H1 (cell line): ENCODE measurements at regions not wholly inside any gene's neighbourhood (a gene's known extent, or its start where the extent isn't known, plus 50 kb on each side); places are given as distances from the start of the nearest gene placed in this dataset.

Source experiments
- CEBPB ChIP-seq: IDR thresholded peaks from 2 replicates; pipeline ENCODE4 v1.6.1; 2012; ENCODE audit warnings: low read depth, low read length
- EP300 ChIP-seq, 2 experiments: IDR thresholded peaks; 1 replicate in 1 of 2; 2 replicates in 1 of 2; pipeline ENCODE4 v1.6.1; 2011 to 2012; ENCODE audit warnings: low read depth in 2 of 2, low read length in 2 of 2, mild to moderate bottlenecking in 2 of 2, borderline replicate concordance in 1 of 2, inconsistent platforms in 1 of 2, moderate library complexity in 1 of 2
- JUND ChIP-seq: IDR thresholded peaks from 2 replicates; pipeline ENCODE4 v1.6.1; 2011; ENCODE audit warnings: mild to moderate bottlenecking, improper control_type of control experiment, low read length
- RAD21 ChIP-seq, 2 experiments: IDR thresholded peaks in 1 of 2; conservative IDR thresholded peaks in 1 of 2; 2 replicates each; pipeline ENCODE4 v1.6.1; 2011; ENCODE audit warnings: low read depth in 2 of 2, low read length in 2 of 2, improper control_type of control experiment in 1 of 2, inconsistent platforms in 1 of 2, mild to moderate bottlenecking in 1 of 2, moderate library complexity in 1 of 2
- SP1 ChIP-seq: IDR thresholded peaks from 2 replicates; pipeline ENCODE4 v1.6.1; 2011; ENCODE audit warnings: low read depth, low read length
- SUZ12 ChIP-seq: fragments of 200-600 bp; sonication (generic); IDR thresholded peaks from 2 replicates; pipeline ENCODE4 v1.6.1; 2012; ENCODE audit warnings: mild to moderate bottlenecking, inconsistent platforms, low read length, moderate library complexity, mixed read lengths
- YY1 ChIP-seq: IDR thresholded peaks from 2 replicates; pipeline ENCODE4 v1.6.1; 2011; ENCODE audit warnings: low read depth, mild to moderate bottlenecking, low read length
- TF ChIP-seq, protein P1 (sequence below), 3 experiments: IDR thresholded peaks; 1 replicate in 2 of 3; 2 replicates in 1 of 3; pipeline versions ENCODE4 v1.5.1 to v1.6.1; 2011; ENCODE audit warnings: low read length in 3 of 3, mild to moderate bottlenecking in 3 of 3, inconsistent platforms in 2 of 3, low read depth in 1 of 3, moderate library complexity in 1 of 3; ENCODE audit not compliant: insufficient read depth in 1 of 3; ENCODE audit errors: control extremely low read depth in 1 of 3
- TF ChIP-seq, protein P2 (sequence below): IDR thresholded peaks from 2 replicates; pipeline ENCODE4 v1.6.1; 2011; ENCODE audit warnings: low read depth, mild to moderate bottlenecking, low read length; ENCODE audit not compliant: insufficient read depth

DNA sequence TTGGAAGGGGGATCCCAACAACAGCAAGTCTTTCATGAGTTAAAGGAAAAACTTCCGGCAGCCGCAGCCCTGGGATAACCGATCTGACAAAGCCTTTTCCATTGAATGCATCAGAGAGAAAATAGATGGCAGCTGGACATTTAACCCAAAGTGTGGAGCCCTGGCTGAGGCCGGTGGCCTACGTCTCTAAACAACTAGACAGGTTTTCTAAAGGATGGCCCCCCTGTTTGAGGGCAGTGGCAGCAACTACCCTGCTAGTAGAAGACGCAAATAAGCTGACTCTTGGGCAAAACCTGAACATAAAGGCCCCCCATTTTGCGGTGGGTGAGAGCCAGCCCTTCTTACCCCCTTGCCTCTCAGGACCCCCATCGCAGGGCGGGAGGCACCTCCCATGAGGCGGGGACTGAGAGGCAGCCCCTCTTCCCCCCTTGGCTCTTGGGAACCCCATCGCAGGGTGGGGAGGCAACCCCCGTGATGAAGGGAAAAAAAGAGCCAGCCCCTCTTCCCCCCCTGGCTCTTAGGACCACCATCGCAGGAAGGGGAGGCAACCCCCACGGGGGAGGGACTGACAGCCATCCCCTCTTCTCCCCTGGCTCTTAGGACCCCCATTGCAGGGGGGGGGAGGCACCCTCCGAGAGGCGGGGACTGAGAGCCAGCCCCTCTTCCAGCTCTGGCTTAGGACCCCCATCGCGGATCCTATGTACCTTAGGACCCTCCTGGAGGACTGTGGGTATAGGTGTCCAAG, 2422.9 kb upstream of the PCDH20 start:
- TF ChIP-seq, protein P1, sequence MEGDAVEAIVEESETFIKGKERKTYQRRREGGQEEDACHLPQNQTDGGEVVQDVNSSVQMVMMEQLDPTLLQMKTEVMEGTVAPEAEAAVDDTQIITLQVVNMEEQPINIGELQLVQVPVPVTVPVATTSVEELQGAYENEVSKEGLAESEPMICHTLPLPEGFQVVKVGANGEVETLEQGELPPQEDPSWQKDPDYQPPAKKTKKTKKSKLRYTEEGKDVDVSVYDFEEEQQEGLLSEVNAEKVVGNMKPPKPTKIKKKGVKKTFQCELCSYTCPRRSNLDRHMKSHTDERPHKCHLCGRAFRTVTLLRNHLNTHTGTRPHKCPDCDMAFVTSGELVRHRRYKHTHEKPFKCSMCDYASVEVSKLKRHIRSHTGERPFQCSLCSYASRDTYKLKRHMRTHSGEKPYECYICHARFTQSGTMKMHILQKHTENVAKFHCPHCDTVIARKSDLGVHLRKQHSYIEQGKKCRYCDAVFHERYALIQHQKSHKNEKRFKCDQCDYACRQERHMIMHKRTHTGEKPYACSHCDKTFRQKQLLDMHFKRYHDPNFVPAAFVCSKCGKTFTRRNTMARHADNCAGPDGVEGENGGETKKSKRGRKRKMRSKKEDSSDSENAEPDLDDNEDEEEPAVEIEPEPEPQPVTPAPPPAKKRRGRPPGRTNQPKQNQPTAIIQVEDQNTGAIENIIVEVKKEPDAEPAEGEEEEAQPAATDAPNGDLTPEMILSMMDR (IDR thresholded peaks at IDR 0.05; ENCODE audit: control extremely low read depth in 1 of 3, insufficient read depth in 1 of 3, low read depth in 1 of 3, low read length in 3 of 3): no peak
- TF ChIP-seq YY1 (no peak), JUND (no peak), RAD21 (IDR thresholded peaks at IDR 0.05 in 1 of 2, conservative IDR thresholded peaks at IDR 0.05 in 1 of 2; ENCODE audit: low read depth in 2 of 2, low read length in 2 of 2) (no peak), CEBPB (no peak), SP1 (no peak), EP300 (IDR thresholded peaks at IDR 0.05; ENCODE audit: borderline replicate concordance in 1 of 2, low read depth in 2 of 2, low read length in 2 of 2) (no peak), SUZ12 (no peak)
- TF ChIP-seq, protein P2, sequence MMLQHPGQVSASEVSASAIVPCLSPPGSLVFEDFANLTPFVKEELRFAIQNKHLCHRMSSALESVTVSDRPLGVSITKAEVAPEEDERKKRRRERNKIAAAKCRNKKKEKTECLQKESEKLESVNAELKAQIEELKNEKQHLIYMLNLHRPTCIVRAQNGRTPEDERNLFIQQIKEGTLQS: no peak
